Left ventricle myocardium inferior (tissue), 1 donor: ENCODE measurements at regions not wholly inside any gene's neighbourhood (a gene's known extent, or its start where the extent isn't known, plus 50 kb on each side); places are given as distances from the start of the nearest gene placed in this dataset.

Experiments
- DNase-seq: peaks from one replicate; pipeline ENCODE4 v3.0.0-alpha.2; 2020
- H3K27ac ChIP-seq: fragments of 200-600 bp; replicated peaks from 2 replicates; pipeline ENCODE4 v1.8.0; 2021
- H3K27me3 ChIP-seq: fragments of 200-600 bp; 2 replicates; pipeline ENCODE4 v1.8.0; 2021; ENCODE audit warnings: low read depth
- H3K36me3 ChIP-seq: fragments of 200-600 bp; 2 replicates; pipeline ENCODE4 v1.8.0; 2021
- H3K4me1 ChIP-seq: fragments of 200-600 bp; 2 replicates; pipeline ENCODE4 v1.8.0; 2021
- H3K4me3 ChIP-seq: fragments of 200-600 bp; 2 replicates; pipeline ENCODE4 v1.8.0; 2021; ENCODE audit warnings: mild to moderate bottlenecking, moderate library complexity
- H3K9me3 ChIP-seq: fragments of 200-600 bp; replicated peaks from 2 replicates; pipeline ENCODE4 v1.8.0; 2021
- CTCF ChIP-seq: fragments of 200-600 bp; IDR thresholded peaks from 2 replicates; pipeline ENCODE4 v1.8.0; 2021; ENCODE audit warnings: antibody characterized with exemption, mild to moderate bottlenecking, borderline replicate concordance
- intact Hi-C: fragments of 100-400 bp; cut with micrococcal nuclease; formaldehyde crosslinking; loops from one replicate; pipeline ENCODE4 v1.11.0; 2022
- donor health status: DM: no; HTN: yes; CAD: no; lungs with severe emphysema.

- intact Hi-C loops, result no loop called here
Measured at GRCh38 chr10:52994370-52994769, 221.8 kb upstream of the MBL2 start.

GRCh38 chr10:52993109-52993508, 220.5 kb upstream of the MBL2 start:
- no peaks in the 10 kb centered on the region for H3K27me3 ChIP-seq
- H3K4me3 ChIP-seq, result no peak overlapping the region
- no peaks in the 10 kb centered on the region for H3K36me3 ChIP-seq
- DNase-seq, result no peak
- intact Hi-C loops, result no loop called here
- H3K9me3 ChIP-seq, result no peaks in the 10 kb centered on the region
- no peak overlapping the region for H3K27ac ChIP-seq
- TF ChIP-seq CTCF, result no peak
- no peaks in the 10 kb centered on the region for H3K4me1 ChIP-seq

More at GRCh38 chr10:52994370-52994769, 221.8 kb upstream of the MBL2 start:
- Histone ChIP-seq H3K4me3 (no peak overlapping the region), H3K27ac (no peak overlapping the region), H3K9me3 (no peaks in the 10 kb centered on the region), H3K36me3 (no peaks in the 10 kb centered on the region), H3K27me3 (no peaks in the 10 kb centered on the region), H3K4me1 (no peaks in the 10 kb centered on the region)
- DNase-seq, result no peak
- TF ChIP-seq CTCF, result no peak

GRCh38 chr10:52992567-52992966, 220.0 kb upstream of the MBL2 start:
- Histone ChIP-seq H3K36me3 (no peaks in the 10 kb centered on the region), H3K27me3 (no peaks in the 10 kb centered on the region), H3K27ac (no peak overlapping the region), H3K9me3 (no peaks in the 10 kb centered on the region), H3K4me3 (no peak overlapping the region), H3K4me1 (no peaks in the 10 kb centered on the region)
- DNase-seq, result no peak
- TF ChIP-seq CTCF, result no peak
- intact Hi-C loops, result no loop called here

GRCh38 chr10:52988923-52989322, 216.3 kb upstream of the MBL2 start:
- Histone ChIP-seq H3K27me3 (no peaks in the 10 kb centered on the region), H3K4me1 (no peaks in the 10 kb centered on the region), H3K9me3 (no peaks in the 10 kb centered on the region), H3K27ac (no peak overlapping the region), H3K36me3 (no peaks in the 10 kb centered on the region), H3K4me3 (no peak overlapping the region)
- TF ChIP-seq CTCF, result no peak
- intact Hi-C loops, result no loop called here
- no peak for DNase-seq

- Histone ChIP-seq H3K4me3 (no peak overlapping the region), H3K27ac (no peak overlapping the region), H3K27me3 (no peaks in the 10 kb centered on the region), H3K36me3 (no peaks in the 10 kb centered on the region), H3K4me1 (no peaks in the 10 kb centered on the region), H3K9me3 (no peaks in the 10 kb centered on the region)
- DNase-seq, result no peak
- intact Hi-C loops, result no loop called here
- no peak for TF ChIP-seq CTCF
Measured at GRCh38 chr10:52986125-52986524, 213.5 kb upstream of the MBL2 start.

- Histone ChIP-seq H3K4me1 (no peaks in the 10 kb centered on the region), H3K27me3 (no peaks in the 10 kb centered on the region), H3K36me3 (no peaks in the 10 kb centered on the region), H3K4me3 (no peak overlapping the region), H3K9me3 (no peaks in the 10 kb centered on the region), H3K27ac (no peak overlapping the region)
- intact Hi-C loops, result no loop called here
- DNase-seq, result no peak
- TF ChIP-seq CTCF, result no peak
Measured at GRCh38 chr10:52984169-52984568, 211.6 kb upstream of the MBL2 start.
